ENCODE measurements at regions not wholly inside any gene's neighbourhood (a gene's known extent, or its start where the extent isn't known, plus 50 kb on each side); places are given as distances from the start of the nearest gene placed in this dataset.

GRCh38 chr11:28495333-28495732 is 387.1 kb downstream of the METTL15 start:
- no peak for DNase-seq

DNA sequence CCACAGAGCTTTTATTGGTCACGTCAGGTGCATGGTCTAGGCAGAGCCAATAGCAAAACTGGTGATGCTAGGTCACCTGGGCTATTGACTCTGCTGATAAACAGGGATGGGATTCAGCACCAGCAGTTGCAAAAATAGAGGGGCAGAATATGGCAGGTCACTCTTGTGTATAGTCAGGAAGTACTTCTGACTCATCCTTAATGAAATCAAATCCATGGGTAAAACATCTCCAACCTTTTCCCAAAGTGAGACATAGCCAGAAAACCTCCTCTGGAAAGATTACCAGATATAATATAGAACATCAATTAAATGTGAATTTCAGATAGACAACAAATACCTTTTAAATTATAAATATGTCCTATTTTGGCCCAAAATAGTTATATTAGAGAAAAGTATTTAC is 383.2 kb downstream of the METTL15 start:
- no peak for DNase-seq

- no peak for DNase-seq
These were observed 382.7 kb downstream of the METTL15 start for GRCh38 chr11:28490773-28491382.

DNA sequence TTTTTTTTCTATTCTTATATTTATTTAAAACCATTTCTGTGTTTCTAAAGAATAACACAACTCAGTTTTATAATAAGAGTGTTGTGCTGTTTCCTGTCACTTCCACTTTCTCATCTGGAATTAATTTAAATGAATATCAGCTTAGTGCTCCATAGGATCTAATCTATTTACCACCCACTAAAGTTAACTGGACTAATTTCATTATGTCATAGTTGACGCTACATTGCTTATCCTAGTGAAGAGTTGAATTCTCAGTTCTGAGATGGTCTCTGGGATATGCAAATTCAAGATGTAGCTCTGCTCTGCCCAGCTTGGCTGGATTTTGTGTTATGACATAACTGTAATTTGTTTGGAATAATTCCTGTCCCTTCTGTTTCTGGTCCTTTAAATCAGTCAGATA is 380.1 kb downstream of the METTL15 start:
- no peak for DNase-seq

GRCh38 chr11:28483072-28483867 is 375.1 kb downstream of the METTL15 start:
- no peak for DNase-seq

- DNase-seq = no peak
These were observed 374.5 kb downstream of the METTL15 start for GRCh38 chr11:28482666-28483065.

GRCh38 chr11:28481616-28482480 is 373.7 kb downstream of the METTL15 start:
- DNase-seq = no peak

GRCh38 chr11:28480406-28480805 is 372.2 kb downstream of the METTL15 start:
- no peak for DNase-seq

DNA sequence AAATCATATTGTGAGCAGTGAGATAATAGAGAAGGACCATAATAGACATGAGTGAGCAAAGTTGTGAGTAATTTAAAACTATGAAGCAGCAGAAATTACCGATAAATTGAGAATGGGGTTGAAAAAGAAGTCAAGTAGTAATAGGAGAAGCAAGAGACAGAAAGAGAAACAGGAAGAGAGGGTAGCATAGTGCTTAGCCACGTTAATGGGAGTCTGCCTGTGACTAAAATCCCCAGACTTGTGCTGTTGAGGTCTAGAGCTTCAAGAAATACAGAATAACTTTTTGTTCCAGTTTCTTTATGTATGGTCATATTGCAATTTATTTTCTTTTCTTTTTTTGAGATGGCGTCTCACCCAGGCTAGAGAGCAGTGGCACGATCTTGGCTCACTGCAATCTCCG is 368.7 kb downstream of the METTL15 start:
- no peak for DNase-seq

GRCh38 chr11:28476049-28476448 is 367.9 kb downstream of the METTL15 start:
- no peak for DNase-seq

GRCh38 chr11:28472904-28473303 is 364.7 kb downstream of the METTL15 start:
- DNase-seq = no peak

GRCh38 chr11:28471537-28471936 is 363.3 kb downstream of the METTL15 start:
- DNase-seq = no peak

GRCh38 chr11:28470180-28470579 is 362.0 kb downstream of the METTL15 start:
- DNase-seq = no peak

DNA sequence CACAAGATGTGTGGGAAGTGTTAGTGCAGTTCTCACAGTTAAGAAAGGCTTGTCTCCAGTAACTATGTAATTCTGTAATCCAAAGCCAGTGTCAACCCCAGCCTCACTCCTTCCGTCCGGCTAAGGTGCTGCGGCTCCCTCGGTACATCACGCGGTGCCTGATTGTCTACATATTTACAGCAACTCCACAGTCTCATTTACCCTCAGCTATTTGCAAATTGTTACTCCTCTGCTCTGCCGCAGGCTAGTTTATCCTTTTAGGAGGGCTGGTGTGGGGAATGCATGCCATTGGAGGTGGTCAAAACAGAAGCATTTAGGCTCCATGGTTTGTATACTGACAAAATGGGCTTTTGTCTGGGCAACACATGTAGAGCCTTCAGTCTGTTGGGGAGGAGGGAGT is 358.3 kb downstream of the METTL15 start:
- no peak for DNase-seq

GRCh38 chr11:28464252-28464867 is 356.2 kb downstream of the METTL15 start:
- no peak for DNase-seq

DNA sequence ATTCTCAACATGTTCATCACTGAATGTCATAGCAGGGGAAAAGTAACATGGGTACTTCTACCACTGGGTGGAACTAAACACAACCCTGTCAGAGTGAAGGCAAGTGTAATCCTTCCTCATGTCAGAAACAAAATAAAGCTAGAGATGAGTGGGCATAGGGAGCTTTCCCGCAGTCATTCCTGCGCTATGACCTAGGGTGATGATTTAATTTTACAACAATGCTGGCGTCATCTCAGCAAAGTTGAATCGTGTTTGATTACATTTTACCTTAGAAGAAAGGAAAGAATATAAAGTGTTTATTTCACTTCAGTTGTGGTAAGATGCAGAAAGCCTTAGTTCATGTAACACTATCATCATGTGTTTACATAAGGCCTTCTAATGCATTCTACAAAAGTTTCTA is 355.6 kb downstream of the METTL15 start:
- no peak for DNase-seq

GRCh38 chr11:28461846-28462245 is 353.7 kb downstream of the METTL15 start:
- no peak for DNase-seq

- no peak for DNase-seq
These were observed 353.1 kb downstream of the METTL15 start for GRCh38 chr11:28461338-28461737.

- no peak for DNase-seq
These were observed 352.2 kb downstream of the METTL15 start for GRCh38 chr11:28460348-28460747.

GRCh38 chr11:28459912-28460311 is 351.7 kb downstream of the METTL15 start:
- DNase-seq = no peak

DNA sequence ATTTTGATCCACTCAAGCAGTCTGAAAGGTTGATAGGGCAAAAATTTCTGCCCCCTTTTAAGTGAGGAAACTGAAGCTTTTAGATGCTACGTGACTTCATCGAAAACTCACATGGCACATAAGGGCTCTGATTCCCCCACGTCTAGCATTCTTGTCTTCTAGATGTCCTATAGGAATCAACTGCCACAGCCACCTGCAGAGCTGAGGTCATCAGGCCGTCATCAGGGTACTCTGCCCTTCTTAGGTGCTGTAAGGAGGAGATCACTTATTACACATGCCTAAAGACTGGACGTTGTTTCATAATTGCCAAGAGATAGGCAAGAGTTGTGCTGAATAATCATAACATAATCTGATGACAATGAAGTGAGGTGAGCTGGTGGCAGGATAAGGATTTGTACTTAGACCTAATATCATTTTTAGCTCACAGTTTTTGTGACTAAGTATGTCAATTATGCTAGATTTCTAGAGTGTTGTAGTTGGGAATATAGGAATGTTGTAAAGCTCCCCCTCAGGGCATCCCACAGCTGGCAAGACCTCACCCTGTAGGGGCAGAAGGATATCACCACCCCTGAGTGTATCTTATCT is 349.4 kb downstream of the METTL15 start:
- no peak for DNase-seq

DNA sequence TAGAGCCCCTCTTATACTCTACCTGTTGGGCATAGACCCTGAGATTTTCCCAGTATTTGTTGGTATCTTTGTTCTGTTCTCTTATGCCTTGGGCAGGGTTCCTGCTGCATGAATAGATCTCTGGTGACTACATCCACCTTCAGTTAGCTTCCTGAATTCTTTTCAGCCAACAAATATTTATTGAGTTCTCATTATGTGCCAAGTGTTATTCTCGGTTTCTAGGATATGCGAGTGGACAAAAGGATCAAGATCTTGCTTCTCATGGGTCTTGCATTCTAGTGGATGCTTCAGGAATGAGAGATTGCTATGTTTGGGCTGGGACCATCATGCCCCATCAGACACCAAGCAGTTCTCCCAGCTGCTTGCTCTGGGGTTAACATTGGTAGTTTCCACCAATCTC is 340.0 kb downstream of the METTL15 start:
- DNase-seq = no peak

DNA sequence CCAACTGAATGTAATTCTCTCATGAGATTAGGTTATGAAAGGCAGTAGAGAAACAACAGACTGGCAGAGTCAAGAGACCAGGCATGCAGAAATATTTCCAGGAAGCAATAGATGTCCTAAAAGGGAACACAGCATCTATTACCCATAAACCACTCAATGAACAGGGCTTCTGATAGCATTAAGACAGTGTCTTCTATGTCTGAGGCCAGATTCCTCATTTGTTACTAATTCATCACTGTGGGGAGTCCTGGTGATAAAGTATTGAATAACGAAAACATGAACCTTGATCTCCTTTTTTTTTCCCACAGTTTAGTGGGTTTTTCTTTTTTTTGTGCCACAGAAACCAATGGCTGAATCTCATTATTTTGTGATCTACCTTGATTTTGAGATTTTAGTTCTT is 339.0 kb downstream of the METTL15 start:
- DNase-seq = no peak

Measured in hematopoietic multipotent progenitor cell treated with erythropoietin and hydrocortisone succinate and interleukin-3 and kit ligand, for 6 days (in vitro differentiated cells).